ENCODE measurements at regions not wholly inside any gene's neighbourhood (a gene's known extent, or its start where the extent isn't known, plus 50 kb on each side); places are given as distances from the start of the nearest gene placed in this dataset.

GRCh38 chr2:150606380-150607060, 119.1 kb upstream of the RND3 start:
- no peak for DNase-seq

GRCh38 chr2:150605664-150606063, 118.2 kb upstream of the RND3 start:
- no peak for DNase-seq

GRCh38 chr2:150601280-150602038, 114.0 kb upstream of the RND3 start:
- no peak for DNase-seq

- DNase-seq, result no peak
Observed at GRCh38 chr2:150599889-150600288, 112.4 kb upstream of the RND3 start.

GRCh38 chr2:150598383-150598782, 110.9 kb upstream of the RND3 start:
- no peak for DNase-seq

- no peak for DNase-seq
Observed at GRCh38 chr2:150595803-150596470, 108.5 kb upstream of the RND3 start.

GRCh38 chr2:150594299-150594698, 106.8 kb upstream of the RND3 start:
- DNase-seq, result no peak

GRCh38 chr2:150591496-150592285, 104.2 kb upstream of the RND3 start:
- no peak for DNase-seq

- DNase-seq, result no peak
Observed at GRCh38 chr2:150589681-150590080, 102.2 kb upstream of the RND3 start.

GRCh38 chr2:150588506-150588870, 101.0 kb upstream of the RND3 start:
- no peak for DNase-seq

- DNase-seq, result no peak
Observed at GRCh38 chr2:150587547-150588505, 100.4 kb upstream of the RND3 start.

- DNase-seq, result no peak
Observed at GRCh38 chr2:150586858-150587257, 99.4 kb upstream of the RND3 start.

GRCh38 chr2:150585221-150585971, 97.9 kb upstream of the RND3 start:
- DNase-seq, result no peak

GRCh38 chr2:150584081-150584480, 96.6 kb upstream of the RND3 start:
- no peak for DNase-seq

- no peak for DNase-seq
Observed at GRCh38 chr2:150581717-150582472, 94.4 kb upstream of the RND3 start.

- DNase-seq, result no peak
Observed at GRCh38 chr2:150578481-150578880, 91.0 kb upstream of the RND3 start.

GRCh38 chr2:150575861-150576260, 88.4 kb upstream of the RND3 start:
- no peak for DNase-seq

GRCh38 chr2:150572961-150573395, 85.5 kb upstream of the RND3 start:
- no peak for DNase-seq

GRCh38 chr2:150572194-150572766, 84.8 kb upstream of the RND3 start:
- DNase-seq, result no peak

- DNase-seq, result no peak
Observed at GRCh38 chr2:150571121-150571520, 83.7 kb upstream of the RND3 start.
